NCI-H2081 (cell line): ENCODE measurements at regions not wholly inside any gene's neighbourhood (a gene's known extent, or its start where the extent isn't known, plus 50 kb on each side); places are given as distances from the start of the nearest gene placed in this dataset.
"Not testable (repeated sequence)": the region's sequence is repeated elsewhere in the genome, so short reads cannot be mapped to it uniquely, and the experiment has no call there.

Experiments
- DNase-seq, 2 experiments: peaks; one replicate each; lab custom pipeline; 2025; lab: John Stamatoyannopoulos, UW

GRCh38 chr9:41839786-41840185, 289.4 kb downstream of the CNTNAP3B start:
- not testable (repeated sequence) for DNase-seq

- not testable (repeated sequence) for DNase-seq
Observed at GRCh38 chr9:41838953-41839352, 290.3 kb downstream of the CNTNAP3B start.

GRCh38 chr9:41838562-41838851, 290.7 kb downstream of the CNTNAP3B start:
- not testable (repeated sequence) for DNase-seq

- DNase-seq: not testable (repeated sequence)
Observed at GRCh38 chr9:41837684-41838561, 291.3 kb downstream of the CNTNAP3B start.

GRCh38 chr9:41833108-41833507, 296.1 kb downstream of the CNTNAP3B start:
- not testable (repeated sequence) for DNase-seq

- DNase-seq: not testable (repeated sequence)
Observed at GRCh38 chr9:41824723-41825122, 304.5 kb downstream of the CNTNAP3B start.

GRCh38 chr9:41802706-41803105, 326.5 kb downstream of the CNTNAP3B start:
- not testable (repeated sequence) for DNase-seq

- not testable (repeated sequence) for DNase-seq
Observed at GRCh38 chr9:41798684-41799083, 330.5 kb downstream of the CNTNAP3B start.

- DNase-seq: not testable (repeated sequence)
Observed at GRCh38 chr9:41790719-41791363, 338.4 kb downstream of the CNTNAP3B start.

- DNase-seq: not testable (repeated sequence)
Observed at GRCh38 chr9:41790007-41790406, 339.2 kb downstream of the CNTNAP3B start.

- DNase-seq: not testable (repeated sequence)
Observed at GRCh38 chr9:41789387-41789786, 339.8 kb downstream of the CNTNAP3B start.

GRCh38 chr9:41787951-41788350, 341.3 kb downstream of the CNTNAP3B start:
- DNase-seq: not testable (repeated sequence)

GRCh38 chr9:41787270-41787669, 342.0 kb downstream of the CNTNAP3B start:
- DNase-seq: not testable (repeated sequence)

- DNase-seq: not testable (repeated sequence)
Observed at GRCh38 chr9:41784006-41784405, 345.2 kb downstream of the CNTNAP3B start.

GRCh38 chr9:41783070-41783810, 346.0 kb downstream of the CNTNAP3B start:
- not testable (repeated sequence) for DNase-seq

GRCh38 chr9:41781899-41782298, 347.3 kb downstream of the CNTNAP3B start:
- not testable (repeated sequence) for DNase-seq

GRCh38 chr9:41779897-41780406, 349.3 kb downstream of the CNTNAP3B start:
- DNase-seq: not testable (repeated sequence)

GRCh38 chr9:41779192-41779591, 350.0 kb downstream of the CNTNAP3B start:
- not testable (repeated sequence) for DNase-seq

GRCh38 chr9:41778535-41779071, 350.6 kb downstream of the CNTNAP3B start:
- not testable (repeated sequence) for DNase-seq

GRCh38 chr9:41777536-41777935, 351.7 kb downstream of the CNTNAP3B start:
- DNase-seq: not testable (repeated sequence)

GRCh38 chr9:41772541-41772940, 356.7 kb downstream of the CNTNAP3B start:
- DNase-seq: not testable (repeated sequence)

GRCh38 chr9:41771693-41772092, 357.5 kb downstream of the CNTNAP3B start:
- DNase-seq: not testable (repeated sequence)
